ENCODE measurements at regions not wholly inside any gene's neighbourhood (a gene's known extent, or its start where the extent isn't known, plus 50 kb on each side); places are given as distances from the start of the nearest gene placed in this dataset.
"Not testable (repeated sequence)": the region's sequence is repeated elsewhere in the genome, so short reads cannot be mapped to it uniquely, and the experiment has no call there.

GRCh38 chr5:82466986-82467561 is 188.9 kb upstream of the RPS23 start:
- no peak for DNase-seq

GRCh38 chr5:82465235-82465634 is 187.1 kb upstream of the RPS23 start:
- no peak for DNase-seq

- DNase-seq, result no peak
These were observed 181.5 kb upstream of the RPS23 start for GRCh38 chr5:82459626-82460025.

GRCh38 chr5:82455317-82455716 is 177.2 kb upstream of the RPS23 start:
- not testable (repeated sequence) for DNase-seq

- DNase-seq, result no peak
These were observed 170.2 kb upstream of the RPS23 start for GRCh38 chr5:82448374-82448773.

- no peak for DNase-seq
These were observed 169.8 kb upstream of the RPS23 start for GRCh38 chr5:82447913-82448312.

GRCh38 chr5:82446809-82447208 is 168.7 kb upstream of the RPS23 start:
- no peak for DNase-seq

GRCh38 chr5:82445726-82446335 is 167.7 kb upstream of the RPS23 start:
- no peak for DNase-seq

- DNase-seq, result no peak
These were observed 161.7 kb upstream of the RPS23 start for GRCh38 chr5:82439750-82440445.

- not testable (repeated sequence) for DNase-seq
These were observed 159.4 kb upstream of the RPS23 start for GRCh38 chr5:82437565-82437964.

GRCh38 chr5:82436291-82436690 is 158.1 kb upstream of the RPS23 start:
- DNase-seq, result no peak

GRCh38 chr5:82434696-82435660 is 156.8 kb upstream of the RPS23 start:
- DNase-seq, result not testable (repeated sequence)

- no peak for DNase-seq
These were observed 148.5 kb upstream of the RPS23 start for GRCh38 chr5:82426464-82427154.

GRCh38 chr5:82425591-82425990 is 147.4 kb upstream of the RPS23 start:
- DNase-seq, result no peak

GRCh38 chr5:82424211-82424610 is 146.1 kb upstream of the RPS23 start:
- no peak for DNase-seq

- DNase-seq, result no peak
These were observed 144.6 kb upstream of the RPS23 start for GRCh38 chr5:82422751-82423181.

GRCh38 chr5:82422001-82422740 is 144.0 kb upstream of the RPS23 start:
- no peak for DNase-seq

GRCh38 chr5:82421119-82421518 is 143.0 kb upstream of the RPS23 start:
- DNase-seq, result no peak

GRCh38 chr5:82420524-82420923 is 142.4 kb upstream of the RPS23 start:
- not testable (repeated sequence) for DNase-seq

GRCh38 chr5:82419559-82420332 is 141.6 kb upstream of the RPS23 start:
- DNase-seq, result no peak

GRCh38 chr5:82418608-82418950 is 140.4 kb upstream of the RPS23 start:
- no peak for DNase-seq

Data from central memory CD4-positive, alpha-beta T cell (primary cell).